ENCODE measurements at regions not wholly inside any gene's neighbourhood (a gene's known extent, or its start where the extent isn't known, plus 50 kb on each side); places are given as distances from the start of the nearest gene placed in this dataset.

GRCh38 chrX:42070866-42071265 lies 147.5 kb upstream of the CASK start:
- TF ChIP-seq EZH2 (IDR thresholded peaks at IDR 0.05; ENCODE audit: insufficient read depth, poor library complexity, severe bottlenecking) (no peak), EZH2phosphoT487 (IDR thresholded peaks at IDR 0.05; ENCODE audit: insufficient read depth, low read depth) (no peak)

Data from GM23248 (cell line).